ENCODE measurements at regions not wholly inside any gene's neighbourhood (a gene's known extent, or its start where the extent isn't known, plus 50 kb on each side); places are given as distances from the start of the nearest gene placed in this dataset.

- no peak overlapping the region for H3K4me3 Mint-ChIP-seq (ENCODE audit: unreplicated experiment)
- TF ChIP-seq CTCF (IDR thresholded peaks at IDR 0.05; ENCODE audit: insufficient read depth in 1 of 2, low read depth in 1 of 2, low read length in 1 of 2, severe bottlenecking in 1 of 2, unreplicated experiment in 1 of 2), result no peak
- no peaks in the 10 kb centered on the region for H3K36me3 Mint-ChIP-seq (ENCODE audit: insufficient read depth, unreplicated experiment)
- Histone ChIP-seq H3K27me3 (replicated peaks; ENCODE audit: control insufficient read depth, insufficient read depth, low read length) (no peaks in the 10 kb centered on the region), H3K9me3 (no peaks in the 10 kb centered on the region), H3K4me1 (no peaks in the 10 kb centered on the region), H3K4me3 (ENCODE audit: low read depth, low read length) (no peak overlapping the region), H3K36me3 (ENCODE audit: control insufficient read depth, insufficient read depth, low read length) (no peaks in the 10 kb centered on the region)
- H3K4me1 Mint-ChIP-seq (ENCODE audit: low read depth, unreplicated experiment), result no peaks in the 10 kb centered on the region
- intact Hi-C loops (cut with micrococcal nuclease; ENCODE audit: unreplicated experiment), result no loop called here
- POLR2A ChIA-PET, result no interaction called here
- H3K27ac Mint-ChIP-seq (ENCODE audit: unreplicated experiment), result no peak overlapping the region
- CTCF ChIA-PET, result no interaction called here
- no peaks in the 10 kb centered on the region for H3K9me3 Mint-ChIP-seq (ENCODE audit: unreplicated experiment)
- H3K27me3 Mint-ChIP-seq (ENCODE audit: insufficient read depth, unreplicated experiment), result peaks cover 12% of the 10 kb centered on the region
- DNase-seq, result no peak
- no TSS peak for BruUV-seq (replicated peaks)
These were observed 460.0 kb downstream of the MATN1 start for GRCh38 chr1:30263405-30263804.

- no peaks in the 10 kb centered on the region for H3K36me3 ChIP-seq (ENCODE audit: control insufficient read depth, insufficient read depth, low read length)
- no peaks in the 10 kb centered on the region for H3K9me3 ChIP-seq
- intact Hi-C loops (cut with micrococcal nuclease; ENCODE audit: unreplicated experiment), result no loop called here
- Mint-ChIP-seq H3K4me1 (ENCODE audit: low read depth, unreplicated experiment) (no peaks in the 10 kb centered on the region), H3K36me3 (ENCODE audit: insufficient read depth, unreplicated experiment) (no peaks in the 10 kb centered on the region), H3K9me3 (ENCODE audit: unreplicated experiment) (no peaks in the 10 kb centered on the region), H3K27me3 (ENCODE audit: insufficient read depth, unreplicated experiment) (peaks cover 12% of the 10 kb centered on the region), H3K27ac (ENCODE audit: unreplicated experiment) (no peak overlapping the region), H3K4me3 (ENCODE audit: unreplicated experiment) (no peak overlapping the region)
- BruUV-seq (replicated peaks), result no TSS peak
- H3K27me3 ChIP-seq (replicated peaks; ENCODE audit: control insufficient read depth, insufficient read depth, low read length), result no peaks in the 10 kb centered on the region
- no peak overlapping the region for H3K4me3 ChIP-seq (ENCODE audit: low read depth, low read length)
- ChIA-PET POLR2A (no interaction called here), CTCF (no interaction called here)
- no peak for DNase-seq
- TF ChIP-seq CTCF (IDR thresholded peaks at IDR 0.05; ENCODE audit: insufficient read depth in 1 of 2, low read depth in 1 of 2, low read length in 1 of 2, severe bottlenecking in 1 of 2, unreplicated experiment in 1 of 2), result no peak
- no peaks in the 10 kb centered on the region for H3K4me1 ChIP-seq
These were observed 461.2 kb downstream of the MATN1 start for GRCh38 chr1:30262158-30262557.

DNA sequence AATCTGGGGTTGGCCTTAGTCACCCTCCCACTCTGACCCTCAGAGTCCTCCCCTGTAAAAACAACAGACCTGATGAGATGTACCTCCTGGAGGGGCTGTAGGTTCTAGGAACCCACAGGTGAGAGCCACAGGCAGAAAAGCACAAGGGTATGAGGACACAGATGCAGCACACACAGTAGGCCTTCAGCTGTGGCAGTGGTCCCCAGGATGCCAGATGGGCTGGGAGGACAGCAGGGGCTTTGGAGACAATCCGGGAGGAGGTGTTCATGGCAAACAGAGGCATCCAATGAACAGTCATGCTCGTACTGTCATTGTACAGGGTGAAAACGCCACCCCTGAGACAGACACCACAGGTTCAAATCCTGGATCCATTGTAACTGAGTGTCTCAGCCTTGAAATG, 463.1 kb downstream of the MATN1 start:
- intact Hi-C loops (cut with micrococcal nuclease; ENCODE audit: unreplicated experiment), result no loop called here
- no peaks in the 10 kb centered on the region for H3K4me1 Mint-ChIP-seq (ENCODE audit: low read depth, unreplicated experiment)
- H3K4me3 Mint-ChIP-seq (ENCODE audit: unreplicated experiment), result no peak overlapping the region
- CTCF ChIA-PET, result no interaction called here
- TF ChIP-seq CTCF (IDR thresholded peaks at IDR 0.05; ENCODE audit: insufficient read depth in 1 of 2, low read depth in 1 of 2, low read length in 1 of 2, severe bottlenecking in 1 of 2, unreplicated experiment in 1 of 2), result no peak
- no TSS peak for BruUV-seq (replicated peaks)
- Histone ChIP-seq H3K27me3 (replicated peaks; ENCODE audit: control insufficient read depth, insufficient read depth, low read length) (no peaks in the 10 kb centered on the region), H3K36me3 (ENCODE audit: control insufficient read depth, insufficient read depth, low read length) (no peaks in the 10 kb centered on the region), H3K4me1 (no peaks in the 10 kb centered on the region), H3K9me3 (no peaks in the 10 kb centered on the region), H3K4me3 (ENCODE audit: low read depth, low read length) (no peak overlapping the region)
- no peaks in the 10 kb centered on the region for H3K36me3 Mint-ChIP-seq (ENCODE audit: insufficient read depth, unreplicated experiment)
- POLR2A ChIA-PET, result no interaction called here
- no peak overlapping the region for H3K27ac Mint-ChIP-seq (ENCODE audit: unreplicated experiment)
- no peaks in the 10 kb centered on the region for H3K9me3 Mint-ChIP-seq (ENCODE audit: unreplicated experiment)
- H3K27me3 Mint-ChIP-seq (ENCODE audit: insufficient read depth, unreplicated experiment), result peaks cover 12% of the 10 kb centered on the region
- no peak for DNase-seq
